KMS-11 (cell line): ENCODE measurements at regions not wholly inside any gene's neighbourhood (a gene's known extent, or its start where the extent isn't known, plus 50 kb on each side); places are given as distances from the start of the nearest gene placed in this dataset.

Experiments
- H2AFZ ChIP-seq: fragments of 200-600 bp; sonication (generic); 2 replicates; pipeline ENCODE4 v1.6.1; 2016; ENCODE audit warnings: antibody characterized with exemption, mixed run types, low read depth
- H3K27ac ChIP-seq: fragments of 200-600 bp; sonication (generic); 2 replicates; pipeline ENCODE4 v1.6.1; 2016; ENCODE audit warnings: mild to moderate bottlenecking, mixed run types
- H3K27me3 ChIP-seq: fragments of 200-600 bp; sonication (generic); 2 replicates; pipeline ENCODE4 v1.6.1; 2017; ENCODE audit warnings: mild to moderate bottlenecking, low read depth, mixed run types, moderate library complexity; ENCODE audit not compliant: insufficient read depth
- H3K36me3 ChIP-seq: fragments of 200-600 bp; sonication (generic); 2 replicates; pipeline ENCODE4 v1.6.1; 2017; ENCODE audit warnings: mild to moderate bottlenecking, mixed run types; ENCODE audit not compliant: insufficient read depth
- H3K4me1 ChIP-seq: fragments of 200-600 bp; sonication (generic); 2 replicates; pipeline ENCODE4 v1.6.1; 2016; ENCODE audit warnings: mild to moderate bottlenecking, low read depth, mixed run types; ENCODE audit not compliant: poor library complexity, severe bottlenecking
- H3K4me2 ChIP-seq: fragments of 200-600 bp; sonication (generic); 2 replicates; pipeline ENCODE4 v1.7.0; 2016; ENCODE audit warnings: mild to moderate bottlenecking, mixed run types
- H3K4me3 ChIP-seq: fragments of 200-600 bp; sonication (generic); IDR thresholded peaks from 2 replicates; pipeline ENCODE4 v1.6.1; 2017; ENCODE audit warnings: low read depth, low read length, mixed read lengths; ENCODE audit not compliant: insufficient read depth
- H3K79me2 ChIP-seq: fragments of 200-600 bp; sonication (generic); 2 replicates; pipeline ENCODE4 v1.6.1; 2016; ENCODE audit warnings: low read depth, mixed run types; ENCODE audit not compliant: insufficient read depth
- H3K9ac ChIP-seq: fragments of 200-600 bp; sonication (generic); 2 replicates; pipeline ENCODE4 v1.6.1; 2016; ENCODE audit warnings: mild to moderate bottlenecking, mixed run types
- H4K20me1 ChIP-seq: fragments of 200-600 bp; sonication (generic); 2 replicates; pipeline ENCODE4 v1.6.1; 2016; ENCODE audit warnings: mild to moderate bottlenecking, mixed run types; ENCODE audit not compliant: insufficient read depth
- TF ChIP-seq, protein P1 (sequence below): fragments of 200-600 bp; sonication (generic); conservative IDR thresholded peaks from 2 replicates; pipeline ENCODE4 v1.6.1; 2017; ENCODE audit warnings: low read depth, mild to moderate bottlenecking, antibody characterized with exemption, low read length, moderate library complexity, mixed read lengths

DNA sequence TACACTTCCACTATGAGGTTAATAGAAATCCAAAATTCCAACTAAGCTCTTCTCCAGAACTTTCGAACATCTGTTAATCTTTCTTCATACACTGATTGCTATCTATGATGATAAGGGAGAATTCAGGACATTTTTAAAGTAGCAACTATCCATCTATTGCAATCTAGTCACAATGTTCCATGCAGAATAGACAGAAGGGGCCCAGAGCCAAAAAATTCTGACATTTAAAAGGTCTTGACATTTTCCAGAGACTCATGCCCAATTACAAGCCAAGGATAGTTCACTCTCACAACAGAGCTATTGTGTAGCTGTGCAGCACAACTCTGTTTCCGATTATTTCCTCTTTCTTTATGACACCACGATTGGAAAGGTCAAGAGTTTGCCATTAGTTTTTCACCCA, 999.7 kb upstream of the ALCAM start:
- Histone ChIP-seq H3K36me3 (no peaks in the 10 kb centered on the region), H3K27ac (no peak overlapping the region), H3K27me3 (no peaks in the 10 kb centered on the region), H3K4me3 (no peak overlapping the region), H3K79me2 (no peaks in the 10 kb centered on the region), H2AFZ (no peak overlapping the region), H4K20me1 (no peaks in the 10 kb centered on the region), H3K4me2 (no peak overlapping the region), H3K4me1 (no peaks in the 10 kb centered on the region), H3K9ac (no peak overlapping the region)
- TF ChIP-seq, protein P1, sequence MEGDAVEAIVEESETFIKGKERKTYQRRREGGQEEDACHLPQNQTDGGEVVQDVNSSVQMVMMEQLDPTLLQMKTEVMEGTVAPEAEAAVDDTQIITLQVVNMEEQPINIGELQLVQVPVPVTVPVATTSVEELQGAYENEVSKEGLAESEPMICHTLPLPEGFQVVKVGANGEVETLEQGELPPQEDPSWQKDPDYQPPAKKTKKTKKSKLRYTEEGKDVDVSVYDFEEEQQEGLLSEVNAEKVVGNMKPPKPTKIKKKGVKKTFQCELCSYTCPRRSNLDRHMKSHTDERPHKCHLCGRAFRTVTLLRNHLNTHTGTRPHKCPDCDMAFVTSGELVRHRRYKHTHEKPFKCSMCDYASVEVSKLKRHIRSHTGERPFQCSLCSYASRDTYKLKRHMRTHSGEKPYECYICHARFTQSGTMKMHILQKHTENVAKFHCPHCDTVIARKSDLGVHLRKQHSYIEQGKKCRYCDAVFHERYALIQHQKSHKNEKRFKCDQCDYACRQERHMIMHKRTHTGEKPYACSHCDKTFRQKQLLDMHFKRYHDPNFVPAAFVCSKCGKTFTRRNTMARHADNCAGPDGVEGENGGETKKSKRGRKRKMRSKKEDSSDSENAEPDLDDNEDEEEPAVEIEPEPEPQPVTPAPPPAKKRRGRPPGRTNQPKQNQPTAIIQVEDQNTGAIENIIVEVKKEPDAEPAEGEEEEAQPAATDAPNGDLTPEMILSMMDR, result no peak

DNA sequence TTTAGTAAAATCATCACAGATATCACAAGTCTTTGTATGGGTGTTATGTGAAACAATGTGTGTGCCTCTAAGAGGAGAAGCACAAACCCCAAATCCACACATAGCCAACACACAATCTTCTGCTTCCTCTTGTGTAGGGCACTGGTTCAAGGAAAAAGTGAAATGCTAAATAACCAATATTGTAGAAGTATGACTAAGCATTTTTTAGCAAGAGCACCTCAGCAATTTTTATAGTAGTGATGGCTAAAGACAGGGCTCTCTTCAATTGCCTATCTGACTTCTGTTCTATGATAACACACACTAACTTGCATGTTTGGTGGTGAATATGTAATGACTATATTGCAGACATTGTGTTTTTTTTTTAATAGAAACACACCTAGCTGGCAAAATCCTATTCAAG, 997.9 kb upstream of the ALCAM start:
- Histone ChIP-seq H3K4me1 (no peaks in the 10 kb centered on the region), H3K4me2 (no peak overlapping the region), H3K36me3 (no peaks in the 10 kb centered on the region), H3K27ac (no peak overlapping the region), H4K20me1 (no peaks in the 10 kb centered on the region), H2AFZ (no peak overlapping the region), H3K9ac (no peak overlapping the region), H3K27me3 (no peaks in the 10 kb centered on the region), H3K4me3 (no peak overlapping the region), H3K79me2 (no peaks in the 10 kb centered on the region)
- TF ChIP-seq, protein P1, result no peak

DNA sequence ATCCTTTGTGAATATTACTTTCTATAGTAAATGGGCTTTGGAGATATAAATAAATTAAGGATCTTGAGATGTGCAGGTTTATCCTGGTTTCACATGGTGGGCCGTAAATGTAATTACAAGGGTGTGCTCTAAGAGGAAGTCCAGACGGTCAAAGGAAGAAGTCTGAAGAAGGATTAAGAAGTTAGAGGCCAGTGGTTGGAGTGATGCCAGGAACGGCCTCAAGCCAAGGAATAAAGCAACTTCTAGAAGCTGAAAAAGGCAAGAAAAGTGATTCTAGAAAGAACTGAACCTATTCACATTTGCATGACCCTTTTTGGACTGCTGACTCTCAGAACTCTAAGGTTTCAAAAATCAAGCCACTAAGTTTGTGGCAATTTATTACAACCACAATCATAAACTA, 981.3 kb upstream of the ALCAM start:
- Histone ChIP-seq H3K27me3 (no peaks in the 10 kb centered on the region), H2AFZ (no peak overlapping the region), H3K4me2 (no peak overlapping the region), H4K20me1 (no peaks in the 10 kb centered on the region), H3K4me1 (peaks cover 11% of the 10 kb centered on the region), H3K27ac (no peak overlapping the region), H3K79me2 (no peaks in the 10 kb centered on the region), H3K9ac (no peak overlapping the region), H3K4me3 (no peak overlapping the region), H3K36me3 (no peaks in the 10 kb centered on the region)
- TF ChIP-seq, protein P1, result no peak

DNA sequence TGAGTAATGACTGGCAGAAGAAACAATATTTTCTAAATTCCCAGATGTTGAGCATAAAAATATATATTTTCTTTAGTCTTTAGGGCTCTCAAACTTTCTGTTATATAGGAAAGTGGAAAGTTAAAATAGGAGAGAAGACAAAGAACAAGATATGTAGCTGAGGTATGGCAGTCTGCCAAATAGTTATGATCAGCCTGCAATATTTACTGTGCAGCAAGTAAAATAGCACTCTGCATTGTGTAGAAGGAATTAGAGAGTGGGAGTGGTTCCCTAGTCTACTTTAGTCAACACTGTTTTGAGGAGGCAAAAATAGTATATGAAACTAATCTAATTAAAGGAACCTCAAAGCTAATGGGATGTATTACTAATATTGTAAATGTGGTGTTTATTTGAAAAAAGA, 978.1 kb upstream of the ALCAM start:
- Histone ChIP-seq H3K4me2 (no peak overlapping the region), H3K79me2 (no peaks in the 10 kb centered on the region), H3K36me3 (no peaks in the 10 kb centered on the region), H3K4me1 (peaks cover 11% of the 10 kb centered on the region), H3K9ac (no peak overlapping the region), H3K27me3 (no peaks in the 10 kb centered on the region), H2AFZ (no peak overlapping the region), H3K4me3 (no peak overlapping the region), H4K20me1 (no peaks in the 10 kb centered on the region), H3K27ac (no peak overlapping the region)
- TF ChIP-seq, protein P1, result no peak

DNA sequence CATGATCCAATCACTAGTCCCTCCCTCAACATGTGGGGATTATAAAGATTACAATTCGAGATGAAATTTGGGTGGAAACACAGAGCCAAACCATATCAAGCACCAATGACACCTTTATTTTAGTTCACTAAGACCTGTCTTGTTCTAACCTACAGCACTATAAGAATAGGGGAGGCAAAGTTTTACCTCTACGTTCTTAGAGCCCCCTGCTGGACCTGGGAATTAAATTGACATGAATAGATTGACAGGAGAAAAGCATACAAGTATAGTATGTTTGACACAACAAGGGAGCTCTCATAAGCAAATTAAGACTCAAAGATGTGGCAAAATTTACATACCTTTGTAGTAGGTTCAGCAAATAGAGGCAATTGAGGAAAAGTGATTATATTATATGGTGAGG, 974.4 kb upstream of the ALCAM start:
- no peaks in the 10 kb centered on the region for H3K79me2 ChIP-seq

More for the DNA sequence above, 974.4 kb upstream of the ALCAM start:
- no peak overlapping the region for H3K27ac ChIP-seq
- H3K4me1 ChIP-seq, result peaks cover 11% of the 10 kb centered on the region
- no peak overlapping the region for H3K4me2 ChIP-seq
- no peaks in the 10 kb centered on the region for H3K36me3 ChIP-seq
- no peak overlapping the region for H3K9ac ChIP-seq
- no peak overlapping the region for H3K4me3 ChIP-seq
- H2AFZ ChIP-seq, result no peak overlapping the region
- H3K27me3 ChIP-seq, result no peaks in the 10 kb centered on the region
- TF ChIP-seq, protein P1, result no peak
- no peaks in the 10 kb centered on the region for H4K20me1 ChIP-seq
